ENCODE measurements at regions not wholly inside any gene's neighbourhood (a gene's known extent, or its start where the extent isn't known, plus 50 kb on each side); places are given as distances from the start of the nearest gene placed in this dataset.

DNA sequence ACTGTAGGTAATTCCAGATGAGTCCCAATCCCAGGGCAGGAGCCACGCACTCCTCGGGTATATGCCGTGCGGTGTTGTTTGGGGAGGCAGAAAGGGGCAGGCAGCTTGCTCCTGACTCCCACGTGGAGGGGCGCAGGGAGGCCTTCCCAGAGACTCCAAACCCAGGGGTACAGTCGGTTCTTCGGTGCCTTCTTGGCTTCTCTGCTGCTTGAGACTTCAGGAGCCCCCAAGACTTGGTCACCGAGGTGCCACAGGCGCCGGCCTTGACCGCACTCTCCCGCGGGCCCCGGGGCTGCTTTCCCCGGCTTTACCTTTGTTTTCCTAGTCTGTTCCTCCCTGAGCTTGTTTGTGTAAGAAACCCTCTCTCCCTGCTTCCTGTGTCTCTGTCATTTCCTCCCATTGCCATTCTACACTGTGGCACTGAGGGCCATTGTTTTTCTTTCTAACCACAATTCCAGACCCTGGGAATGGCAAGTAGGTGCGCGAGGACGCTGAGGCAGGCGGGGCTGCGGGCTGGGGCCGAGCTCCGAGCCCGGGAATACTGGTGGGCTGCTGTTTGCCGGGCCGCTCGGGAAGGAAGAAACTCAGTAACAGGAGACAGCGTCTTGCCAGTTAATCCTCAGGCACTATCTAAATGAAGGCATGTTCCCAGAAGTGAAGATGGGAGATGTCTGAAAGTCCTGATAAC is 215.6 kb upstream of the HEY2 start:
- Histone ChIP-seq H3K27ac (no peak overlapping the region), H3K4me3 (no peak overlapping the region)
- no peak for DNase-seq (ENCODE audit: low spot score)
- TF ChIP-seq, protein P1, sequence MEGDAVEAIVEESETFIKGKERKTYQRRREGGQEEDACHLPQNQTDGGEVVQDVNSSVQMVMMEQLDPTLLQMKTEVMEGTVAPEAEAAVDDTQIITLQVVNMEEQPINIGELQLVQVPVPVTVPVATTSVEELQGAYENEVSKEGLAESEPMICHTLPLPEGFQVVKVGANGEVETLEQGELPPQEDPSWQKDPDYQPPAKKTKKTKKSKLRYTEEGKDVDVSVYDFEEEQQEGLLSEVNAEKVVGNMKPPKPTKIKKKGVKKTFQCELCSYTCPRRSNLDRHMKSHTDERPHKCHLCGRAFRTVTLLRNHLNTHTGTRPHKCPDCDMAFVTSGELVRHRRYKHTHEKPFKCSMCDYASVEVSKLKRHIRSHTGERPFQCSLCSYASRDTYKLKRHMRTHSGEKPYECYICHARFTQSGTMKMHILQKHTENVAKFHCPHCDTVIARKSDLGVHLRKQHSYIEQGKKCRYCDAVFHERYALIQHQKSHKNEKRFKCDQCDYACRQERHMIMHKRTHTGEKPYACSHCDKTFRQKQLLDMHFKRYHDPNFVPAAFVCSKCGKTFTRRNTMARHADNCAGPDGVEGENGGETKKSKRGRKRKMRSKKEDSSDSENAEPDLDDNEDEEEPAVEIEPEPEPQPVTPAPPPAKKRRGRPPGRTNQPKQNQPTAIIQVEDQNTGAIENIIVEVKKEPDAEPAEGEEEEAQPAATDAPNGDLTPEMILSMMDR (IDR thresholded peaks at IDR 0.05), result no peak

DNA sequence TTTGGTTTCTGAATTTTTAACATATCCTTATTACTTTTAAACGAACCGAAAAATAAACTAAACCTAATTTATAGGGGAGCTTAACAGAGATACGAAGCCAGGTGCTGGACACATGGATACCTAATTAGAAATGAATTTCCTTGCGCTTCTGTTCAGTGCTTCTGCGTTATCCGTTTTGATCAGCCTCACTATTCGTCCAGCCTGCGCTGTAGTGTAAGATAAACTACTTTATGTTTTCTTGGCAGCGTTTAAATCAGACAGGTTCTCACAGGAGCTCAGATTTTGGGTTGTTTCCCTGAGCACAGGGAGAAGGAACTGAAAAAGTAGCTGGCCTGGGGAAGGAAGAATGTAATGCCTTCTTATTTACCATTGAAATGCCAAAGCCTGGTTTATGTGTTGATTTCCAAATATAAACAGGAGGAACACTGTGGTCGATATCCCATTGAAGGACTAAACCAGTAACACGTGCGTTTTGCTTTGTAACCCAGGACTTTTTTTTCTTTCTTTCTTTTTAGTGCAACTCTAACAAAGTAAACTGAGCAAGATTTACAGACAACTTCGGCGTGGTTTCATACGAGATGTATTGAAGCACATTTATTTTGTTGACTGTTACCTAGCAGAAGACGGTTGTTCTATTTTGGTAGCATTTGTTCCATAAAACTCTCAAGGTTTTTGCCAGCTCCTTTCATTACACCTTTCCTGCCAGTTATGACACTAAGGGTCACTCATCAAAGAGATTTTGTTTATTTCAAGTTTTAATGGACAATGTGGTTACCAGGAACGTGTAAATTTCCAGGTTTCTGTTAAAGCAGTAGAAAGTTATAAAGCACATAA is 214.8 kb upstream of the HEY2 start:
- H3K4me3 ChIP-seq, result no peak overlapping the region
- no peak overlapping the region for H3K27ac ChIP-seq
- TF ChIP-seq, protein P1 (IDR thresholded peaks at IDR 0.05), result no peak
- DNase-seq (ENCODE audit: low spot score), result no peak

GRCh38 chr6:125537090-125537489 is 212.3 kb upstream of the HEY2 start:
- no peak for DNase-seq (ENCODE audit: low spot score)
- Histone ChIP-seq H3K4me3 (no peak overlapping the region), H3K27ac (no peak overlapping the region)
- TF ChIP-seq, protein P1 (IDR thresholded peaks at IDR 0.05), result no peak

GRCh38 chr6:125539892-125540291 is 209.5 kb upstream of the HEY2 start:
- Histone ChIP-seq H3K4me3 (no peak overlapping the region), H3K27ac (no peak overlapping the region)
- no peak for DNase-seq (ENCODE audit: low spot score)
- TF ChIP-seq, protein P1 (IDR thresholded peaks at IDR 0.05), result no peak

GRCh38 chr6:125544819-125545218 is 204.6 kb upstream of the HEY2 start:
- TF ChIP-seq, protein P1 (IDR thresholded peaks at IDR 0.05), result no peak
- no peak for DNase-seq (ENCODE audit: low spot score)
- no peak overlapping the region for H3K4me3 ChIP-seq
- H3K27ac ChIP-seq, result no peak overlapping the region

GRCh38 chr6:125546841-125547251 is 202.6 kb upstream of the HEY2 start:
- peak; percentile 77 for DNase-seq (ENCODE audit: low spot score)
- Histone ChIP-seq H3K27ac (peak overlapping the region; percentile 0 to 37), H3K4me3 (peak overlapping the region; percentile 48)
- TF ChIP-seq, protein P1 (IDR thresholded peaks at IDR 0.05), result peak; percentile 23
